B cell (primary cell): ENCODE measurements at regions not wholly inside any gene's neighbourhood (a gene's known extent, or its start where the extent isn't known, plus 50 kb on each side); places are given as distances from the start of the nearest gene placed in this dataset.

Experiments used
- ATAC-seq: fragments of 200-7000 bp; cut with Tn5 transposase; one replicate; pipeline ENCODE4 v1.10.0; 2021; ENCODE audit warnings: low read depth, mild to moderate bottlenecking, moderate number of reproducible peaks, moderate library complexity
- CTCF ChIA-PET: fragments of 350-600 bp; sonication (Branson Sonifier 250); formaldehyde crosslinking; loops from one replicate; lab custom pipeline; 2021; ENCODE audit warnings: antibody characterized with exemption, inconsistent platforms; lab: Charles Lee
- POLR2A ChIA-PET: fragments of 350-600 bp; sonication (Branson Sonifier 250); formaldehyde crosslinking; loops from one replicate; lab custom pipeline; 2021; ENCODE audit warnings: antibody characterized with exemption; lab: Charles Lee
- DNase-seq: peaks from one replicate; pipeline ENCODE4 v3.0.0; 2013
- H2AFZ ChIP-seq: 2 replicates; pipeline ENCODE4 v1.6.1; 2012; ENCODE audit warnings: mild to moderate bottlenecking, low read depth, low read length; ENCODE audit not compliant: insufficient read depth, poor library complexity, severe bottlenecking
- H3K27ac ChIP-seq, 2 donors: 1 replicate in 1 of 2; 2 replicates in 1 of 2; pipeline ENCODE4 v1.5.1; 2012 to 2013; ENCODE audit warnings: low read length in 2 of 2, mild to moderate bottlenecking in 2 of 2, moderate library complexity in 1 of 2
- H3K27me3 ChIP-seq, 4 experiments: fragments of 200-600 bp in 1 of 4; sonication (generic) in 1 of 4; replicated peaks in 1 of 4; 1 replicate in 2 of 4; 2 replicates in 2 of 4; pipeline versions ENCODE4 v1.6.1 to v1.7.0; 2013 to 2016; ENCODE audit warnings: low read length in 3 of 4, mild to moderate bottlenecking in 2 of 4, mixed read lengths in 1 of 4, moderate library complexity in 1 of 4; ENCODE audit not compliant: insufficient read depth in 4 of 4, control insufficient read depth in 3 of 4; ENCODE audit errors: control extremely low read depth in 1 of 4
- H3K36me3 ChIP-seq, 2 experiments: replicated peaks in 1 of 2; 1 replicate in 1 of 2; 2 replicates in 1 of 2; pipeline versions ENCODE4 v1.6.1 to v1.7.1; 2013; ENCODE audit warnings: low read length in 1 of 2; ENCODE audit not compliant: insufficient read depth in 2 of 2, control insufficient read depth in 1 of 2; ENCODE audit errors: control extremely low read depth in 1 of 2, extremely low read depth in 1 of 2
- H3K4me1 ChIP-seq, 2 donors: fragments of 200-600 bp in 1 of 2; sonication (generic) in 1 of 2; 1 replicate in 1 of 2; 2 replicates in 1 of 2; pipeline versions ENCODE4 v1.5.1 to v1.6.1; 2013 to 2017; ENCODE audit warnings: low read length in 2 of 2; ENCODE audit not compliant: control insufficient read depth in 2 of 2, insufficient read depth in 2 of 2
- H3K4me2 ChIP-seq: replicated peaks from 2 replicates; pipeline ENCODE3; 2012; ENCODE audit warnings: mild to moderate bottlenecking, low read depth, low read length; ENCODE audit not compliant: poor library complexity, severe bottlenecking
- H3K4me3 ChIP-seq, 5 experiments: fragments of 200-600 bp in 1 of 5; sonication (generic) in 1 of 5; 1 replicate in 3 of 5; 2 replicates in 2 of 5; pipeline versions ENCODE4 v1.5.1 to v1.7.0; 2011 to 2016; ENCODE audit warnings: low read length in 4 of 5, mild to moderate bottlenecking in 4 of 5, low read depth in 2 of 5, control low read depth in 1 of 5, moderate library complexity in 1 of 5; ENCODE audit not compliant: insufficient read depth in 1 of 5; ENCODE audit errors: control extremely low read depth in 1 of 5, extremely low read depth in 1 of 5
- H3K79me2 ChIP-seq: fragments of 200-600 bp; sonication (generic); one replicate; pipeline ENCODE4 v1.6.0; 2016; ENCODE audit warnings: low read length; ENCODE audit not compliant: control insufficient read depth, insufficient read depth
- H3K9ac ChIP-seq: fragments of 200-600 bp; sonication (generic); 2 replicates; pipeline ENCODE4 v1.6.1; 2017; ENCODE audit warnings: mild to moderate bottlenecking, low read length, moderate library complexity
- H3K9me3 ChIP-seq, 3 donors: one replicate each; pipeline versions ENCODE4 v1.6.1 to v1.7.1; 2013; ENCODE audit warnings: low read length in 2 of 3; ENCODE audit not compliant: control insufficient read depth in 2 of 3, insufficient read depth in 1 of 3; ENCODE audit errors: control extremely low read depth in 1 of 3
- H4K20me1 ChIP-seq: 2 replicates; pipeline ENCODE4 v1.6.0; 2012; ENCODE audit warnings: mild to moderate bottlenecking, low read length; ENCODE audit not compliant: insufficient read depth, control insufficient read depth, poor library complexity, severe bottlenecking
- H3K27ac Mint-ChIP-seq: one replicate; pipeline ENCODE4 v1.8.0; 2021; ENCODE audit warnings: mixed read lengths
- H3K27me3 Mint-ChIP-seq: one replicate; pipeline ENCODE4 v1.8.0; 2021; ENCODE audit warnings: mixed read lengths
- H3K4me1 Mint-ChIP-seq: one replicate; pipeline ENCODE4 v1.8.0; 2021; ENCODE audit warnings: mixed read lengths
- H3K4me3 Mint-ChIP-seq: one replicate; pipeline ENCODE4 v1.8.0; 2021; ENCODE audit warnings: mixed read lengths
- H3K9me3 Mint-ChIP-seq: one replicate; pipeline ENCODE4 v1.8.0; 2022; ENCODE audit warnings: mixed read lengths; ENCODE audit not compliant: insufficient read depth
- EZH2 ChIP-seq: IDR thresholded peaks from 2 replicates; pipeline ENCODE4 v1.6.1; 2012; ENCODE audit warnings: borderline replicate concordance, low read depth, mild to moderate bottlenecking, moderate library complexity, low read length; ENCODE audit not compliant: insufficient read depth, poor library complexity, severe bottlenecking
- WGBS: methylation state at CpG from one replicate; pipeline ENCODE4 v1.1.5; 2013; ENCODE audit warnings: missing lambda C conversion rate; ENCODE audit not compliant: insufficient coverage; 5-methylcytosine and 5-hydroxymethylcytosine counted together
- intact Hi-C: fragments of 100-400 bp; cut with micrococcal nuclease; formaldehyde crosslinking; loops from one replicate; pipeline ENCODE4 v1.10.0; 2022
- TF ChIP-seq, protein P1 (sequence below): fragments of 200-600 bp; IDR thresholded peaks from one replicate; pipeline ENCODE4 v1.8.0; 2022; ENCODE audit warnings: antibody characterized with exemption, mild to moderate bottlenecking

DNA sequence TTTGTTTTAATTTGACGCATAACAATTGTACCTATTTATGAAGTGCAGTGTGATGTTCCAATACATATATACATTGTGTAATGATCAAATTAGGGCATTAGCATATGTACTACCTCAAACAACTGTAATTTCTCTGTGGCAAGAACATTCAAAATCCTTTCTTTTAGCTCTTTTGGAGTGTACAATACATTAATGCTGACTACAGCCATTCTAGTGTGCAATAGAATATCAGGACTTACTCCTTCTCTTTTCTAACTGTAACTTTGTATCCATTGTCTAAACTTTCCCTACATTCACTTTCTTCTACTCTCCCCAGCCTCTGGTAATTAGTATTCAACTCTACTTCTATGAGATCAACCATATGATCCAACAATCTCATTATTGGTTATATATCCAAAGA lies 1177.4 kb downstream of the KCNT2 start:
- intact Hi-C loops = no loop called here
- POLR2A ChIA-PET = no interaction called here
- no peak overlapping the region for H3K4me3 ChIP-seq
- no peaks in the 10 kb centered on the region for H3K9me3 ChIP-seq
- CTCF ChIA-PET = no interaction called here
- H3K9ac ChIP-seq = no peak overlapping the region
- H3K27me3 ChIP-seq = no peaks in the 10 kb centered on the region
- Mint-ChIP-seq H3K4me3 (no peak overlapping the region), H3K4me1 (no peaks in the 10 kb centered on the region), H3K27me3 (no peaks in the 10 kb centered on the region), H3K9me3 (no peaks in the 10 kb centered on the region), H3K27ac (no peak overlapping the region)
- H3K4me2 ChIP-seq = no peak overlapping the region
- DNase-seq = no peak
- no peak overlapping the region for H3K27ac ChIP-seq
- H3K4me1 ChIP-seq = no peaks in the 10 kb centered on the region
- TF ChIP-seq EZH2 = no peak
- TF ChIP-seq, protein P1, sequence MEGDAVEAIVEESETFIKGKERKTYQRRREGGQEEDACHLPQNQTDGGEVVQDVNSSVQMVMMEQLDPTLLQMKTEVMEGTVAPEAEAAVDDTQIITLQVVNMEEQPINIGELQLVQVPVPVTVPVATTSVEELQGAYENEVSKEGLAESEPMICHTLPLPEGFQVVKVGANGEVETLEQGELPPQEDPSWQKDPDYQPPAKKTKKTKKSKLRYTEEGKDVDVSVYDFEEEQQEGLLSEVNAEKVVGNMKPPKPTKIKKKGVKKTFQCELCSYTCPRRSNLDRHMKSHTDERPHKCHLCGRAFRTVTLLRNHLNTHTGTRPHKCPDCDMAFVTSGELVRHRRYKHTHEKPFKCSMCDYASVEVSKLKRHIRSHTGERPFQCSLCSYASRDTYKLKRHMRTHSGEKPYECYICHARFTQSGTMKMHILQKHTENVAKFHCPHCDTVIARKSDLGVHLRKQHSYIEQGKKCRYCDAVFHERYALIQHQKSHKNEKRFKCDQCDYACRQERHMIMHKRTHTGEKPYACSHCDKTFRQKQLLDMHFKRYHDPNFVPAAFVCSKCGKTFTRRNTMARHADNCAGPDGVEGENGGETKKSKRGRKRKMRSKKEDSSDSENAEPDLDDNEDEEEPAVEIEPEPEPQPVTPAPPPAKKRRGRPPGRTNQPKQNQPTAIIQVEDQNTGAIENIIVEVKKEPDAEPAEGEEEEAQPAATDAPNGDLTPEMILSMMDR = no peak
- no peak for ATAC-seq
- H2AFZ ChIP-seq = no peak overlapping the region
- no peaks in the 10 kb centered on the region for H4K20me1 ChIP-seq
- no CpG with 5 or more reads among the region's 1 CpG for WGBS
- H3K36me3 ChIP-seq = no peaks in the 10 kb centered on the region
- H3K79me2 ChIP-seq = no peaks in the 10 kb centered on the region

DNA sequence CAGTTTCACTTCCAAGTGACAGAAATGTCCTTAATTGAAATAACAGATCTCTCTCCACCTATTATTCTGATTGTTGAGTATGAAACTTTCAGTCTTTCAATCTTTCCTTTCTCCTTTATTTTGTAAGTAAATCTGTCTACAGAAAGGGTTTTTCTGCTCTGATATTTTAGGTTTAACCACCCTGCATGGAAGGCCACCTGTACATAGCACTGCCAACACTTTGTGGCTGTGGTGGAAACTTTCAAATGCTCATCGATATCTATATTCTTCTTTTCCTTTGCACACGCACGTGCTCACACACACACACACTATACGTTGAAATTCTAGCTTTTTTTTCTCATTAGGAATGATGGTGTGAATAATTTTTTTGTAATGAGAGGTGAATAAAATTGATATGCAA lies 1179.3 kb downstream of the KCNT2 start:
- no peak overlapping the region for H2AFZ ChIP-seq
- H3K4me2 ChIP-seq = no peak overlapping the region
- no peaks in the 10 kb centered on the region for H3K27me3 Mint-ChIP-seq
- ATAC-seq (no peak), DNase-seq (no peak)
- H3K79me2 ChIP-seq = no peaks in the 10 kb centered on the region
- no peak overlapping the region for H3K27ac Mint-ChIP-seq
- H3K36me3 ChIP-seq = no peaks in the 10 kb centered on the region
- no peaks in the 10 kb centered on the region for H3K4me1 Mint-ChIP-seq
- H3K4me3 ChIP-seq = no peak overlapping the region
- CTCF ChIA-PET = no interaction called here
- no peaks in the 10 kb centered on the region for H4K20me1 ChIP-seq
- no peak overlapping the region for H3K4me3 Mint-ChIP-seq
- H3K9me3 Mint-ChIP-seq = no peaks in the 10 kb centered on the region
- no peak overlapping the region for H3K27ac ChIP-seq
- no peak for TF ChIP-seq EZH2
- TF ChIP-seq, protein P1 = no peak
- no peaks in the 10 kb centered on the region for H3K9me3 ChIP-seq
- H3K27me3 ChIP-seq = no peaks in the 10 kb centered on the region
- H3K9ac ChIP-seq = no peak overlapping the region
- no CpG with 5 or more reads among the region's 4 CpGs for WGBS
- POLR2A ChIA-PET = no interaction called here
- H3K4me1 ChIP-seq = no peaks in the 10 kb centered on the region
- intact Hi-C loops = no loop called here
